Upper lobe of right lung (tissue), 1 donor: ENCODE measurements at regions not wholly inside any gene's neighbourhood (a gene's known extent, or its start where the extent isn't known, plus 50 kb on each side); places are given as distances from the start of the nearest gene placed in this dataset.
A peak's percentile ranks its signal among the peaks of the same experiment; 100 is the strongest.

Experiments used
- ATAC-seq: fragments of 200-7000 bp; cut with Tn5 transposase; one replicate; pipeline ENCODE4 v1.9.1; 2020; ENCODE audit warnings: mild to moderate bottlenecking, moderate library complexity
- DNase-seq: peaks from one replicate; pipeline ENCODE4 v3.0.0-alpha.2; 2020
- H3K27ac ChIP-seq: fragments of 200-600 bp; one replicate; pipeline ENCODE4 v1.8.0; 2022
- H3K27me3 ChIP-seq: fragments of 200-600 bp; one replicate; pipeline ENCODE4 v1.8.0; 2022; ENCODE audit warnings: mild to moderate bottlenecking
- H3K36me3 ChIP-seq: fragments of 200-600 bp; one replicate; pipeline ENCODE4 v1.8.0; 2022
- H3K4me1 ChIP-seq: fragments of 200-600 bp; one replicate; pipeline ENCODE4 v1.8.0; 2022
- H3K4me3 ChIP-seq: fragments of 200-600 bp; one replicate; pipeline ENCODE4 v1.8.0; 2022; ENCODE audit warnings: mild to moderate bottlenecking
- H3K9me3 ChIP-seq: fragments of 200-600 bp; one replicate; pipeline ENCODE4 v1.8.0; 2022
- intact Hi-C: fragments of 100-400 bp; cut with DNase I; formaldehyde crosslinking; loops from one replicate; pipeline ENCODE4 v1.11.0; 2022
- TF ChIP-seq, protein P1 (sequence below): fragments of 200-600 bp; IDR thresholded peaks from one replicate; pipeline ENCODE4 v1.8.0; 2022; ENCODE audit warnings: antibody characterized with exemption
- donor health status: DM: no; HTN: yes; CAD: no; lungs with severe emphysema.

DNA sequence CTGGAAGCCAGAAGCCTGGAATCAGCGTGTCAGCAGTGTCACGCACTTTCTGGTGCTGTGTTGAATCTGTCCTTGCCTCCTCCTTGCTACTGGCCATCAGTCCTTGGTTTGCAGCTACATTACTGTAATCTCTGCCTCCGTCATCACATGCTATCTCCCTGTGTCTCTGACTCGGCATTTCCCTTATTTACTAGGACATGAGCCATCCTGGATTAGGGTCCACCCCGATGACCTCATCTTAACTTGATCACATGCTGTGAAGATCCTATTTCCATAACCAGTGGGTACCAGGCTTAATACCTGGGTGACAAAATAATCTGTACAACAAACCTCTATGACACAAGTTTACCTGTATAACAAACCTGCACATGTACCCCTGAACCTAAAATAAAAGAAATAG lies 518.0 kb upstream of the KLF6 start:
- ATAC-seq (peak; percentile 34), DNase-seq (no peak)
- no peak overlapping the region for H3K27ac ChIP-seq
- TF ChIP-seq, protein P1, sequence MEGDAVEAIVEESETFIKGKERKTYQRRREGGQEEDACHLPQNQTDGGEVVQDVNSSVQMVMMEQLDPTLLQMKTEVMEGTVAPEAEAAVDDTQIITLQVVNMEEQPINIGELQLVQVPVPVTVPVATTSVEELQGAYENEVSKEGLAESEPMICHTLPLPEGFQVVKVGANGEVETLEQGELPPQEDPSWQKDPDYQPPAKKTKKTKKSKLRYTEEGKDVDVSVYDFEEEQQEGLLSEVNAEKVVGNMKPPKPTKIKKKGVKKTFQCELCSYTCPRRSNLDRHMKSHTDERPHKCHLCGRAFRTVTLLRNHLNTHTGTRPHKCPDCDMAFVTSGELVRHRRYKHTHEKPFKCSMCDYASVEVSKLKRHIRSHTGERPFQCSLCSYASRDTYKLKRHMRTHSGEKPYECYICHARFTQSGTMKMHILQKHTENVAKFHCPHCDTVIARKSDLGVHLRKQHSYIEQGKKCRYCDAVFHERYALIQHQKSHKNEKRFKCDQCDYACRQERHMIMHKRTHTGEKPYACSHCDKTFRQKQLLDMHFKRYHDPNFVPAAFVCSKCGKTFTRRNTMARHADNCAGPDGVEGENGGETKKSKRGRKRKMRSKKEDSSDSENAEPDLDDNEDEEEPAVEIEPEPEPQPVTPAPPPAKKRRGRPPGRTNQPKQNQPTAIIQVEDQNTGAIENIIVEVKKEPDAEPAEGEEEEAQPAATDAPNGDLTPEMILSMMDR = no peak
- H3K27me3 ChIP-seq = no peaks in the 10 kb centered on the region
- no peaks in the 10 kb centered on the region for H3K9me3 ChIP-seq
- intact Hi-C loops = no loop called here
- H3K4me3 ChIP-seq = no peak overlapping the region
- no peaks in the 10 kb centered on the region for H3K4me1 ChIP-seq
- no peaks in the 10 kb centered on the region for H3K36me3 ChIP-seq

- H3K27me3 ChIP-seq = no peaks in the 10 kb centered on the region
- intact Hi-C loops = no loop called here
- no peak overlapping the region for H3K27ac ChIP-seq
- no peaks in the 10 kb centered on the region for H3K4me1 ChIP-seq
- H3K36me3 ChIP-seq = no peaks in the 10 kb centered on the region
- no peak overlapping the region for H3K4me3 ChIP-seq
- ATAC-seq (no peak), DNase-seq (no peak)
- H3K9me3 ChIP-seq = no peaks in the 10 kb centered on the region
- TF ChIP-seq, protein P1 = no peak
Observed at GRCh38 chr10:4301291-4302045, 516.5 kb upstream of the KLF6 start.

GRCh38 chr10:4296161-4296560 lies 511.2 kb upstream of the KLF6 start:
- intact Hi-C loops = no loop called here
- Histone ChIP-seq H3K4me1 (no peaks in the 10 kb centered on the region), H3K36me3 (no peaks in the 10 kb centered on the region), H3K9me3 (no peaks in the 10 kb centered on the region), H3K4me3 (no peak overlapping the region), H3K27me3 (no peaks in the 10 kb centered on the region), H3K27ac (no peak overlapping the region)
- DNase-seq (no peak), ATAC-seq (no peak)
- TF ChIP-seq, protein P1 = no peak

DNA sequence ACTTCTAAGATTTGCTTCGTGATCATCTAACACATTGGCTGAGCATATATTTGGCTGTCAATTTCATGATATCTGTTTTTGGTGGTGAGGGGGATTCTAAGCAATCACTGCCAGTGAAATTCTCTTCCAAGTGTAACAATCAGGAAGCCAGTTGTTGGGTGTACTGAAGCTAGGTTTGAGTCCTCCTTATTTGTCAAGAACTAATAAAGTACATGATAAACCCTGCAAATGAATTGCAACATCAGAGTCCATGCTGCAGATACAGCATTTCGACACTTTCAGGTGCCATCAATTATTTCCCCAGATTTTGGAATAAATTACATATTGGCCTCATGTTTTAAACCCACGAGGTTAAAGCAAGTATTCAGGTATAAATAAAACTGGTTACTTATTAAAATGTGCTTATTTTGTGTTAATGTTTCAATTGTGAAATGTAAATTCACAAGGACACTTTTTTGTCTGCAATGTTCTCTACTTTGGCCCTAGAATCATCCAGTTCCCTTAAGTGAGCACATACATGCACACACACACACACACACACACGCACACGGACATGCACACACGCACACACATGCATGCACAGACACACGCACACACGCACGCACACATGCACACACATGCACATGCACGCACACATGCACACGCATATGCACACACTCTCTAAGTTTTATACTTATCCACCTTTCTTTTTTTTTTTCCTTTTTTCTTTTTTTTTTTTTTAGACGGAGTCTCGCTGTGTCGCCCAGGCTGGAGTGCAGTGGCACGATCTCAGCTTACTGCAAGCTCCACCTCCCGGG lies 510.2 kb upstream of the KLF6 start:
- Histone ChIP-seq H3K4me1 (no peaks in the 10 kb centered on the region), H3K27me3 (no peaks in the 10 kb centered on the region), H3K9me3 (no peaks in the 10 kb centered on the region), H3K4me3 (no peak overlapping the region), H3K36me3 (no peaks in the 10 kb centered on the region), H3K27ac (no peak overlapping the region)
- no peak for ATAC-seq
- TF ChIP-seq, protein P1 = no peak
- DNase-seq = no peak
- intact Hi-C loops = no loop called here

GRCh38 chr10:4294271-4294670 lies 509.3 kb upstream of the KLF6 start:
- H3K27me3 ChIP-seq = no peaks in the 10 kb centered on the region
- DNase-seq (no peak), ATAC-seq (no peak)
- H3K4me3 ChIP-seq = no peak overlapping the region
- TF ChIP-seq, protein P1 = no peak
- no peaks in the 10 kb centered on the region for H3K36me3 ChIP-seq
- intact Hi-C loops = no loop called here
- no peaks in the 10 kb centered on the region for H3K4me1 ChIP-seq
- no peak overlapping the region for H3K27ac ChIP-seq
- no peaks in the 10 kb centered on the region for H3K9me3 ChIP-seq
